AG10803 (cell line): ENCODE measurements at regions not wholly inside any gene's neighbourhood (a gene's known extent, or its start where the extent isn't known, plus 50 kb on each side); places are given as distances from the start of the nearest gene placed in this dataset.

Experiments
- DNase-seq: peaks from one replicate; pipeline ENCODE4 v3.0.0; 2010; ENCODE audit warnings: low read depth
- H3K4me3 ChIP-seq: 2 replicates; pipeline ENCODE4 v1.5.1; 2011; ENCODE audit warnings: mild to moderate bottlenecking, low read length, control low read depth
- CTCF ChIP-seq: conservative IDR thresholded peaks from 2 replicates; pipeline ENCODE4 v1.5.1; 2011; ENCODE audit warnings: mild to moderate bottlenecking, low read length, control low read depth, inconsistent platforms

GRCh38 chr4:187181054-187181453 lies 457.4 kb upstream of the FAT1 start:
- DNase-seq, result no peak
- no peak for TF ChIP-seq CTCF
- H3K4me3 ChIP-seq, result no peak overlapping the region

DNA sequence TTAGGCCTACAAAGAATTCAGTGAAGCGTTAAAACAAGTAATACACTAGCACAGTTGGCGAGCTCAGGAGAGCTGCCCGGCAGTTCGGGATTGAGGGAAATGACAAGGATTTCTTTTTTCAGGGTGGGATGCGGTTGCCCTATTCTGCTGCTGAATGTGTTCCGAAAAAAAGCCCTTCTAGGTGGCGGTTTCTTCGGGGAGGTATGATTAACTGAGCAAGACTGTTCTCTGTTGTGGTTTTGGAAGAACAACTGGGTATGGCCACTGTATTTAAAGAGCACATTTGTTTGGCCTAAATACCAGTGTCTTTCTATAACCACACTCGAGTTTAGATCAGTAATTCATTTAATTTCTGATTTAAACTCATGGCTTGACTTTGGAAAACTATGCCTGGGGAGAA lies 459.7 kb upstream of the FAT1 start:
- DNase-seq, result peak; percentile 26
- no peak overlapping the region for H3K4me3 ChIP-seq
- no peak for TF ChIP-seq CTCF

DNA sequence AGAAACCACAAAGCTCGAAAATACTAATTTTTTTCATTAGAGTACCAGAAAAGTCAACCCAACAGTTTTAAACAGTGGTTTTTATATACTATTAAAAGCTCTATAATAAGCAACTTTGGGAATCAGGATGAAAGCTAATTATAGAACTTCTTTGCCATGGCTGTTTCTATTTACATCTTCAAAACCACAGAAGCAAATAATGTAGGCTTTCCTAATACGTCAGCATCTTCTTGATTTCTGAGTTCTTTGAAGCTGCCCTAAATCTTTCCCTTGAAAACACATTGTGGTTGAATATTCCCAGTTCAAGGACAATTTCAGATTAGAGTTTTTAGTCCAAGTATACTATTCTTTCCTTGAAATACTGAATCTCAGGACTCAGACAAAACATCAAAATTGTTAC lies 460.2 kb upstream of the FAT1 start:
- DNase-seq, result no peak
- no peak overlapping the region for H3K4me3 ChIP-seq
- no peak for TF ChIP-seq CTCF

DNA sequence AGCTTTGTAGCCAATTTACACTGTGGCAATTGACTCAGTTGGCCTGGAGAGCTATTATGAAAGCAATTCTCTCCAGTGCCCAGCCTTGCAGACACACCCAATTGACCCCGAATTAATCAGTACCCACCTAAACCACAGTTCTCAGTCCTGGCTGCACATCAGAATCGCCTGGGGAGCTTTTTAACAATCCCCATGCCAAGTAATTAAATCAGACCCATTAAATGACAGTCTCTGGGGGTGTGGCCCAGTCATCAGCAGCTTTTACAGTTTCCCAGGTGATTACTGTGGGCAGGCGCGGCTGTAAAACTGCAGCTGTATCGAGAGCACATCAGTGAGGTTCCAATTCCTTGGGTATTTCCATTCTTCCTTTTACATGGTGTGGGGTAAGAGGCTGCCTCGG lies 460.9 kb upstream of the FAT1 start:
- no peak overlapping the region for H3K4me3 ChIP-seq
- TF ChIP-seq CTCF, result no peak
- no peak for DNase-seq

- DNase-seq, result no peak
- no peak for TF ChIP-seq CTCF
- no peak overlapping the region for H3K4me3 ChIP-seq
These were observed 464.5 kb upstream of the FAT1 start for GRCh38 chr4:187188118-187188517.

GRCh38 chr4:187188741-187189140 lies 465.1 kb upstream of the FAT1 start:
- no peak for TF ChIP-seq CTCF
- H3K4me3 ChIP-seq, result no peak overlapping the region
- DNase-seq, result no peak

GRCh38 chr4:187190390-187190789 lies 466.7 kb upstream of the FAT1 start:
- no peak overlapping the region for H3K4me3 ChIP-seq
- TF ChIP-seq CTCF, result no peak
- no peak for DNase-seq
